H9 (cell line): ENCODE measurements at regions not wholly inside any gene's neighbourhood (a gene's known extent, or its start where the extent isn't known, plus 50 kb on each side); places are given as distances from the start of the nearest gene placed in this dataset.
A peak's percentile ranks its signal among the peaks of the same experiment; 100 is the strongest.

Source experiments
- DNase-seq: peaks from one replicate; pipeline ENCODE4 v3.0.0-alpha.2; 2017
- H2AFZ ChIP-seq: one replicate; pipeline ENCODE4 v1.6.1; 2013; ENCODE audit warnings: mild to moderate bottlenecking, low read length, control low read depth, moderate library complexity
- H2AK5ac ChIP-seq: 2 replicates; pipeline ENCODE4 v1.6.1; 2013; ENCODE audit warnings: low read length, control low read depth, mixed read lengths; ENCODE audit not compliant: insufficient read length
- H2BK120ac ChIP-seq: one replicate; pipeline ENCODE4 v1.6.1; 2013; ENCODE audit warnings: low read depth, mild to moderate bottlenecking, low read length, control low read depth, inconsistent platforms; ENCODE audit not compliant: poor library complexity, severe bottlenecking
- H2BK12ac ChIP-seq: 2 replicates; pipeline ENCODE4 v1.6.1; 2013; ENCODE audit warnings: low read length, control low read depth, mixed read lengths, low read depth; ENCODE audit not compliant: insufficient read length
- H2BK15ac ChIP-seq: 2 replicates; pipeline ENCODE4 v1.6.1; 2013; ENCODE audit warnings: low read depth, low read length, control low read depth
- H2BK20ac ChIP-seq: one replicate; pipeline ENCODE4 v1.6.1; 2013; ENCODE audit warnings: low read depth, mild to moderate bottlenecking, low read length, control low read depth, inconsistent platforms; ENCODE audit not compliant: poor library complexity, severe bottlenecking
- H2BK5ac ChIP-seq: 2 replicates; pipeline ENCODE4 v1.6.1; 2013; ENCODE audit warnings: low read length, control low read depth, mixed read lengths; ENCODE audit not compliant: insufficient read length
- H3K14ac ChIP-seq: 2 replicates; pipeline ENCODE4 v1.6.1; 2013; ENCODE audit warnings: low read length, control low read depth; ENCODE audit not compliant: insufficient read depth
- H3K18ac ChIP-seq: 2 replicates; pipeline ENCODE4 v1.6.1; 2013; ENCODE audit warnings: low read depth, mild to moderate bottlenecking, mixed read lengths, low read length, control low read depth; ENCODE audit not compliant: insufficient read length
- H3K23ac ChIP-seq: 2 replicates; pipeline ENCODE4 v1.6.1; 2013; ENCODE audit warnings: low read length, control low read depth, mixed read lengths, low read depth; ENCODE audit not compliant: insufficient read length
- H3K23me2 ChIP-seq: 2 replicates; pipeline ENCODE4 v1.6.1; 2013; ENCODE audit warnings: low read depth, mild to moderate bottlenecking, mixed read lengths, low read length, control low read depth; ENCODE audit not compliant: insufficient read length, poor library complexity, severe bottlenecking
- H3K27ac ChIP-seq: 2 replicates; pipeline ENCODE4 v1.5.1; 2013; ENCODE audit warnings: low read length, control low read depth, mixed read lengths, low read depth; ENCODE audit not compliant: insufficient read length
- H3K27me3 ChIP-seq: 2 replicates; pipeline ENCODE4 v1.6.1; 2013; ENCODE audit warnings: low read length, control low read depth, inconsistent platforms; ENCODE audit not compliant: insufficient read depth
- H3K4ac ChIP-seq: 2 replicates; pipeline ENCODE4 v1.6.1; 2013; ENCODE audit warnings: low read depth, mild to moderate bottlenecking, control low read depth, inconsistent platforms, low read length, moderate library complexity
- H3K4me1 ChIP-seq: 2 replicates; pipeline ENCODE4 v1.6.1; 2013; ENCODE audit warnings: low read length, control low read depth, inconsistent platforms; ENCODE audit not compliant: insufficient read depth
- H3K4me2 ChIP-seq: 2 replicates; pipeline ENCODE4 v1.6.1; 2013; ENCODE audit warnings: low read length, control low read depth, mixed read lengths; ENCODE audit not compliant: insufficient read length, insufficient read depth
- H3K56ac ChIP-seq: 2 replicates; pipeline ENCODE4 v1.6.1; 2013; ENCODE audit warnings: low read depth, mild to moderate bottlenecking, mixed read lengths, low read length, control low read depth; ENCODE audit not compliant: insufficient read length
- H3K79me1 ChIP-seq: 2 replicates; pipeline ENCODE4 v1.6.1; 2013; ENCODE audit warnings: low read depth, mild to moderate bottlenecking, moderate library complexity, low read length, control low read depth, inconsistent platforms; ENCODE audit not compliant: insufficient read depth, poor library complexity, severe bottlenecking
- H3K79me2 ChIP-seq: 2 replicates; pipeline ENCODE4 v1.6.1; 2013; ENCODE audit warnings: low read length, control low read depth, inconsistent platforms; ENCODE audit not compliant: insufficient read depth
- H3K9ac ChIP-seq: 2 replicates; pipeline ENCODE4 v1.6.1; 2013; ENCODE audit warnings: low read length, control low read depth, mixed read lengths; ENCODE audit not compliant: insufficient read length; ENCODE audit errors: extremely low read depth
- H3K9me3 ChIP-seq: one replicate; pipeline ENCODE4 v1.6.1; 2013; ENCODE audit warnings: low read depth, low read length, inconsistent platforms; ENCODE audit not compliant: control insufficient read depth
- H3T11ph ChIP-seq: one replicate; pipeline ENCODE4 v1.6.1; 2013; ENCODE audit warnings: mild to moderate bottlenecking, low read length, control low read depth, inconsistent platforms
- H4K20me1 ChIP-seq: one replicate; pipeline ENCODE4 v1.6.1; 2013; ENCODE audit not compliant: control insufficient read depth, insufficient read length, insufficient read depth
- H4K5ac ChIP-seq: 2 replicates; pipeline ENCODE4 v1.6.1; 2013; ENCODE audit warnings: low read depth, mild to moderate bottlenecking, mixed read lengths, low read length, control low read depth; ENCODE audit not compliant: insufficient read length
- H4K8ac ChIP-seq: replicated peaks from 2 replicates; pipeline ENCODE4 v1.6.1; 2013; ENCODE audit warnings: low read length, control low read depth, mixed read lengths, low read depth; ENCODE audit not compliant: insufficient read length
- H4K91ac ChIP-seq: 2 replicates; pipeline ENCODE4 v1.6.1; 2013; ENCODE audit warnings: low read depth, mild to moderate bottlenecking, moderate library complexity, mixed read lengths, low read length, control low read depth; ENCODE audit not compliant: insufficient read length
- H3K27ac Mint-ChIP-seq, 3 experiments: 2 replicates in 2 of 3; 3 replicates in 1 of 3; pipeline ENCODE4 v1.8.0; 2020 to 2021; ENCODE audit warnings: mixed read lengths in 3 of 3, mild to moderate bottlenecking in 1 of 3, moderate library complexity in 1 of 3
- H3K27me3 Mint-ChIP-seq: 2 replicates; pipeline ENCODE4 v1.8.0; 2021; ENCODE audit warnings: low read depth, mild to moderate bottlenecking, moderate library complexity, mixed read lengths
- H3K36me3 Mint-ChIP-seq, 3 experiments: 2 replicates in 2 of 3; 3 replicates in 1 of 3; pipeline ENCODE4 v1.8.0; 2020 to 2021; ENCODE audit warnings: low read depth in 3 of 3, mixed read lengths in 3 of 3; ENCODE audit not compliant: insufficient read depth in 1 of 3
- H3K4me1 Mint-ChIP-seq, 2 experiments: 2 replicates each; pipeline ENCODE4 v1.8.0; 2020; ENCODE audit warnings: mixed read lengths in 2 of 2
- H3K4me3 Mint-ChIP-seq, 2 experiments: 2 replicates in 1 of 2; 3 replicates in 1 of 2; pipeline ENCODE4 v1.8.0; 2020 to 2021; ENCODE audit warnings: mild to moderate bottlenecking in 2 of 2, mixed read lengths in 2 of 2, moderate library complexity in 1 of 2
- H3K9me3 Mint-ChIP-seq, 2 experiments: 2 replicates in 1 of 2; 3 replicates in 1 of 2; pipeline ENCODE4 v1.8.0; 2020; ENCODE audit warnings: mild to moderate bottlenecking in 2 of 2, mixed read lengths in 2 of 2, moderate library complexity in 1 of 2
- WGBS: extraction: QIAGEN DNeasy Blood & Tissue Kit; methylation state at CpG from one replicate; pipeline ENCODE4 v1.1.7; 2013; ENCODE audit warnings: missing lambda C conversion rate, low lambda C conversion rate, mixed read lengths; ENCODE audit not compliant: insufficient read length; ENCODE audit errors: extremely low coverage; 5-methylcytosine and 5-hydroxymethylcytosine counted together
- TF ChIP-seq, protein P1 (sequence below): fragments of 200-600 bp; sonication (generic); conservative IDR thresholded peaks from 3 replicates; pipeline ENCODE4 v1.8.0; 2021; ENCODE audit warnings: antibody characterized with exemption, mild to moderate bottlenecking

DNA sequence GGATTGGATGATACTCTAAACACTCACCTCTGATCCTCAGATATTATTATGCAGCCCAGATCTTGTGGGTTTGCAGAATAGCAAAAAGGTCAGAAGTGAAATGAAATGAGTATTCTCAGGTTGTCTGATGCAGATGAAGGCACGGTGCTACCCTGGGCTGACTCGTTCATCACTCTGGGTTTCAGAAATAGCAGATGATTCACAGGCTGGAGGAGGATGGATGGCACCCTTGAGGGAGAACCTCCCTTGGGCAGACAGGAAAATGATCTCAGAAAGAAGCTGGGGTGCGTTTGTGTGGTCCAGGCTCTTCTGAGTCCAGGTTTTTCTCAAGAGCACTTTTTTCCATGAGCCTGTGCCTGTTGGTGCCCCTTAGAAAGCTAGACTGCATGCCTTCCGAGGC is 515.8 kb upstream of the MKI67 start:
- Histone ChIP-seq H2AFZ (no peak overlapping the region), H2AK5ac (no peak overlapping the region), H4K8ac (no peak overlapping the region), H3K23ac (no peak overlapping the region), H3K27me3 (no peaks in the 10 kb centered on the region), H2BK12ac (no peak overlapping the region), H3K27ac (no peak overlapping the region), H3K14ac (no peak overlapping the region), H3K4ac (no peak overlapping the region), H2BK5ac (no peak overlapping the region), H3K4me1 (no peaks in the 10 kb centered on the region), H3T11ph (no peak overlapping the region), H3K9me3 (no peaks in the 10 kb centered on the region), H3K9ac (no peak overlapping the region), H4K20me1 (no peaks in the 10 kb centered on the region), H3K79me1 (no peaks in the 10 kb centered on the region), H3K23me2 (no peaks in the 10 kb centered on the region), H3K79me2 (no peaks in the 10 kb centered on the region), H2BK120ac (no peak overlapping the region), H3K18ac (no peak overlapping the region), H4K91ac (no peak overlapping the region), H2BK20ac (no peak overlapping the region), H2BK15ac (no peak overlapping the region), H3K4me2 (no peak overlapping the region), H4K5ac (no peak overlapping the region), H3K56ac (no peak overlapping the region)
- no peaks in the 10 kb centered on the region for H3K36me3 Mint-ChIP-seq
- H3K9me3 Mint-ChIP-seq: no peaks in the 10 kb centered on the region
- DNase-seq: no peak
- H3K4me1 Mint-ChIP-seq: peaks cover 0 to 2% of the 10 kb centered on the region in 2 experiments; a peak in 1 of 4 replicates
- WGBS: no CpG with 5 or more reads among the region's 4 CpGs
- no peaks in the 10 kb centered on the region for H3K27me3 Mint-ChIP-seq
- no peak overlapping the region for H3K4me3 Mint-ChIP-seq
- 0 out of 7 replicates have a peak overlapping the region, but pooled peaks of 1 of the 3 experiments have one; percentile 39 for H3K27ac Mint-ChIP-seq
- TF ChIP-seq, protein P1, sequence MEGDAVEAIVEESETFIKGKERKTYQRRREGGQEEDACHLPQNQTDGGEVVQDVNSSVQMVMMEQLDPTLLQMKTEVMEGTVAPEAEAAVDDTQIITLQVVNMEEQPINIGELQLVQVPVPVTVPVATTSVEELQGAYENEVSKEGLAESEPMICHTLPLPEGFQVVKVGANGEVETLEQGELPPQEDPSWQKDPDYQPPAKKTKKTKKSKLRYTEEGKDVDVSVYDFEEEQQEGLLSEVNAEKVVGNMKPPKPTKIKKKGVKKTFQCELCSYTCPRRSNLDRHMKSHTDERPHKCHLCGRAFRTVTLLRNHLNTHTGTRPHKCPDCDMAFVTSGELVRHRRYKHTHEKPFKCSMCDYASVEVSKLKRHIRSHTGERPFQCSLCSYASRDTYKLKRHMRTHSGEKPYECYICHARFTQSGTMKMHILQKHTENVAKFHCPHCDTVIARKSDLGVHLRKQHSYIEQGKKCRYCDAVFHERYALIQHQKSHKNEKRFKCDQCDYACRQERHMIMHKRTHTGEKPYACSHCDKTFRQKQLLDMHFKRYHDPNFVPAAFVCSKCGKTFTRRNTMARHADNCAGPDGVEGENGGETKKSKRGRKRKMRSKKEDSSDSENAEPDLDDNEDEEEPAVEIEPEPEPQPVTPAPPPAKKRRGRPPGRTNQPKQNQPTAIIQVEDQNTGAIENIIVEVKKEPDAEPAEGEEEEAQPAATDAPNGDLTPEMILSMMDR: no peak
